ENCODE measurements at regions not wholly inside any gene's neighbourhood (a gene's known extent, or its start where the extent isn't known, plus 50 kb on each side); places are given as distances from the start of the nearest gene placed in this dataset.
"Not testable (repeated sequence)": the region's sequence is repeated elsewhere in the genome, so short reads cannot be mapped to it uniquely, and the experiment has no call there.

DNA sequence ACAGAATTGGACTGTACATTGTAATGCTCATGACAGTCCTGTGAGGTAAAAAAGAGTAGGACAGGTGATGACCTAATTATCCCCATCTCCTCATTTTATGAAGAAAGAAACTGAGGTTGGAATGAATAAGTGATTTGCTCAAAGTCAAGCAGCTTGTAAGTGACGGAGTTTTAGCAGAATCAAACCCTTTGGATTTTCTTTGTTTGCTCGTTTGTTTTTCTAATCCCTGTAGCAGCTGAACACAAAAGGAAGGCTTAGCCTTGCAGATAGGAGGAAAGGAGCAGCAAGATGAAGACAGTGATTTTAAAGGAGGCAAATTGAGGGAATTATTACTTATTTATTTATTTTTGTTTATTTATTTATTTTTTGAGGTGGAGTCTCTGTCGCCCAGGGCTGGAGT lies 528.4 kb upstream of the AMOT start:
- no peak for DNase-seq (ENCODE audit: low read depth, low spot score)

DNA sequence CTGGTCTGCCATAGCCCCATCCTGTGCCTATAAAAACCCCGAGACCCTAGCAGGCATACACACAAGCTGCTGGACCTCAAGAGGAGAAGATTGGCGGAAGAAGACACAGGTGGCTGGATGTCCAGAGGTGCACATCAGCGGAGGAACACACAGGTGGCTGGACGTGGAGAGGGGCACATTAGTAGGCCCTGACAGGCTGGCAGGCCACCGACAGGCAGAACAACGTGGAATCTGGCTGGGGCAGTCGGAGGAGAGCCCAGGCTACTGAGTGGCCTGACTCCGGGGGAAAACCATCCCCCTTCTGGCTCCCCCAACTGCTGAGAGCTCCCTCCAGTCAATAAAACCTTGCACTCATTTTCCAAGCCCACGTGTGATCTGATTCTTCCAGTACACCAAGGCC lies 512.5 kb upstream of the AMOT start:
- DNase-seq (ENCODE audit: low read depth, low spot score) = no peak

GRCh38 chrX:113330416-113330815 lies 489.8 kb upstream of the AMOT start:
- no peak for DNase-seq (ENCODE audit: low read depth, low spot score)

GRCh38 chrX:113315927-113316326 lies 475.3 kb upstream of the AMOT start:
- DNase-seq (ENCODE audit: low read depth, low spot score) = no peak

- DNase-seq (ENCODE audit: low read depth, low spot score) = no peak
Observed at GRCh38 chrX:113305496-113305895, 464.9 kb upstream of the AMOT start.

- no peak for DNase-seq (ENCODE audit: low read depth, low spot score)
Observed at GRCh38 chrX:113300580-113300979, 459.9 kb upstream of the AMOT start.

- no peak for DNase-seq (ENCODE audit: low read depth, low spot score)
Observed at GRCh38 chrX:113297437-113297836, 456.8 kb upstream of the AMOT start.

GRCh38 chrX:113289503-113289902 lies 448.9 kb upstream of the AMOT start:
- no peak for DNase-seq (ENCODE audit: low read depth, low spot score)

- no peak for DNase-seq (ENCODE audit: low read depth, low spot score)
Observed at GRCh38 chrX:113287761-113288160, 447.1 kb upstream of the AMOT start.

- DNase-seq (ENCODE audit: low read depth, low spot score) = no peak
Observed at GRCh38 chrX:113275804-113276203, 435.2 kb upstream of the AMOT start.

GRCh38 chrX:113274791-113275190 lies 434.2 kb upstream of the AMOT start:
- DNase-seq (ENCODE audit: low read depth, low spot score) = no peak

DNA sequence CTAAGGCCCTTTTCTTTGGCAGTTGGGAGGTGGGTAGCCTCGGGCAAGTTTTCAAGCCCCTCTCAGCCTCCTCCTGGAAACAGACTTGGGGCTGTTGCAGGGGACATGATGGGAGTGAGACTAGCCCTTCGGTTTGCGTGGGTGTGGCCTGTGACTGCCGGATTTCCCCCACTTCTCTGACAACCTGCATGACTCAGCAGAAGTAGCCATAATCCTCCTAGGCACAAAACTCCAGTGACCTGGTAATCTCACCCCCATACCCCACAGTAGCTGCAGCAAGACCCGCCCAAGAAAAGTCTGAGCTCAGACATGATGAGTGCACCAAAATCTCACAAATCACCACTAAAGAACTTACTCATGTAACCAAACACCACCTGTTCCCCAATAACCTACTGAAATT lies 433.7 kb upstream of the AMOT start:
- DNase-seq (ENCODE audit: low read depth, low spot score) = peak; percentile 16

DNA sequence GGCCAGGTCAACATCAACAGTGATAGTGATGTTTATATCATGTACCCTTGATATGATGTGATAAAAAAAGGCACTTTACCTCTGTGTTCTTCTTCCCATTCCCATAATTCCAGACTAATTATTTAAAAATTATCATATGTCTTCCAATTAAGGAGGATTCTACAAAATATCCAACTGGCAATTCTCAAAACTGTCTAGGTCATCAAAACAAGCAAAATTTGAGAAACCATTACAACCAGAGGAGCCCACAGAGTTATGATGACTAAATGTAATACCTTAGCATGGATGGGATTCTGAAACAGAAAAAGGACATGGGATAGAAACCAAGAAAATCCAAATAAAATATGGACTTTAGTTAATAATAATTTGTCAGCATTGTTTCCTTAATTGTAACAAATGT lies 428.6 kb upstream of the AMOT start:
- DNase-seq (ENCODE audit: low read depth, low spot score) = no peak

DNA sequence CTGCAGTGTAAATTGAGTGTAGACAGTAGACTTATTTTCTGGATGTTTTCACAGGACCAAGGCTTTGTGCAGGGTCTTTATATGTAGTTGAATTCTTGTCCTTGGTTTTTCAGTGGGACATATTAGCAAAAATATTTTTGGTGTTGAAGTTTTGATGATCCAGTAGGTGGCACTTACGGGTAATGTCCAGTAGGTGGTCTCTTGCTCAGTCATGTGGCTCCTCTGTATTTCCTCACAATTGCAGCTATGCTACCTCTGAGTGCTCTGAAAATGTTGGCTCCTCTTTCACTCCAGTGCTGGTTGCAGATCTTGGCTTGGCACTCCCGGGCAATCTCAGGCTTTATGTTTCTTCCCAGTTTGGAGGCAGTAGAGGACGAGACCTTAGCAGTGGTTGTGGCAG lies 419.8 kb upstream of the AMOT start:
- peak; percentile 23 for DNase-seq (ENCODE audit: low read depth, low spot score)

- no peak for DNase-seq (ENCODE audit: low read depth, low spot score)
Observed at GRCh38 chrX:113222305-113222704, 381.7 kb upstream of the AMOT start.

DNA sequence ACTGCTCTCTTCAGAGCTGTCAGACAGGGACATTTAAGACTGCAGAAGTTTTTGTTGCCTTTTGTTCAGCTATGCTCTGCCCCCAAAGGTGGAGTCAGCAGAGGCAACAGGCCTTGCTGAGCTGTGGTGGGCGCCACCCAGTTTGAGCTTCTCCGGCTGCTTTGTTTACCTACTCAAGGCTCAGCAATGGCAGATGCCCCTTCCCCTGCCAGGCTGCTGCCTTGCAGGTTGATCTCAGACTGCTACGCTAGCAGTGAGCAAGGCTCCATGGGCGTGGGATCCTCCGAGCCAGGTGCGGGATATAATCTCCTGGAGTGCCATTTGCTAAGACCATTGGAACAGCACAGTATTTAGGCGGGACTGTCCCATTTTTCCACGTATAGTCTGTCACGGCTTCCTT lies 371.4 kb upstream of the AMOT start:
- DNase-seq (ENCODE audit: low read depth, low spot score) = no peak

- peak; percentile 60 for DNase-seq (ENCODE audit: low read depth, low spot score)
Observed at GRCh38 chrX:113202601-113203000, 362.0 kb upstream of the AMOT start.

GRCh38 chrX:113195949-113196348 lies 355.3 kb upstream of the AMOT start:
- no peak for DNase-seq (ENCODE audit: low read depth, low spot score)

GRCh38 chrX:113192418-113192817 lies 351.8 kb upstream of the AMOT start:
- DNase-seq (ENCODE audit: low read depth, low spot score) = no peak

- peak; percentile 9 for DNase-seq (ENCODE audit: low read depth, low spot score)
Observed at GRCh38 chrX:113157496-113157895, 316.9 kb upstream of the AMOT start.

DNA sequence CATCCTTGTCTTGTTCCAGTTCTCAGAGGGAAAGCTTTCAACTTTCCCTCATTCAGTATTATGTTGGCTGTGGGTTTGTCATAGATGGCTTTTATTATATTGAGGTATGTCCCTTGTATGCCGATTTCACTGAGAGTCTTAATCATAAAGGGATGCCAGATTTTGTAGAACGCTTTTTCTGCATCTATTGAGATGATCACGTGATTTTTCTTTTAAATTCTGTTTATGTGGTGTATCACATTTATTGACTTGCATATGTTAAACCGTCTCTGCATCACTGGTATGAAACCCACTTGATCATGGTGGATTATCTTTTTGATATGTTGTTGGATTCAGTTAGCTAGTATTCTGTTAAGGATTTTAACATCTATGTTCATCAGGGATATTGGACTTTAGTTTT lies 313.7 kb upstream of the AMOT start:
- not testable (repeated sequence) for DNase-seq (ENCODE audit: low read depth, low spot score)

DNA sequence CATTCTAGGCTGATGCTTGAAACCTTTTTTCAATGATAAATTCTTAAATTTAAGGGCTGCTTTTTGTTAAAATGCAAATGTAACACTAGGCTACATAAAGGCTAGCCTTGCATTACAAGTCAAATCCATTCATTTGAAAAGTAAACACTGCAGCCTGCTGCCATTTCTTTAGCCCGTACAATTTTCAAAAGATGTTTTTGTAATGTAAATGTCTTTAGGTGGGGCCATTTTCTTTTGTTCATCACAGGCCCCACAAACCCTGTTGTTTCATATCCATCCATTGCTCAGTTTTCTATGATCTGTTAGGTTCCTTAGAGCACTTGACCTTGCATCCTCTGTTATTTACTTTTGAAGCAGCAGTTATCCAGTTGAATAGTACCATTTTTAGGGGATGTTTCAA lies 296.2 kb upstream of the AMOT start:
- no peak for DNase-seq (ENCODE audit: low read depth, low spot score)

- no peak for DNase-seq (ENCODE audit: low read depth, low spot score)
Observed at GRCh38 chrX:113133316-113133715, 292.7 kb upstream of the AMOT start.

- peak; percentile 16 for DNase-seq (ENCODE audit: low read depth, low spot score)
Observed at GRCh38 chrX:113124693-113125092, 284.1 kb upstream of the AMOT start.

DNA sequence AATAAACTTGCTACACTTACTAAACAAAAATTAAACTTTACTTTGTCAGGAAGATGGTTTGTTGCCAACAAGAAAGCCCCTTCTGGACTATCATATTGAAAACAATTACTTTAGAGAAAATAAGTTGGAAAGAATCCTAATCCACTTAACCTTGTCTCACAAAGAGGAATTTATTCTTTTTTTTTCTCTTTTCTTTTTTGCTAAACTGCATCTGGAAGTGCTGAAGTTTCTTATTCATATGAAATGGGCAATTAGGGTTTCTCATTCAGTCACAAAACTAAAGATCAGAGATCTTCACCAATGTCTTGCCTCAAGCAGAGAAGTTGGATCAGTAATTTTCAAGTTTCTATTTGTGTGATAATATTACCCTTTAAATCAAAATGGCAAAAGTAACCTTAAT lies 234.9 kb upstream of the AMOT start:
- DNase-seq (ENCODE audit: low read depth, low spot score) = no peak

Data from ELF-1 (cell line).